Upper lobe of right lung (tissue), 1 donor: ENCODE measurements at regions not wholly inside any gene's neighbourhood (a gene's known extent, or its start where the extent isn't known, plus 50 kb on each side); places are given as distances from the start of the nearest gene placed in this dataset.

Source experiments
- ATAC-seq: fragments of 200-7000 bp; cut with Tn5 transposase; one replicate; pipeline ENCODE4 v1.9.1; 2020; ENCODE audit warnings: mild to moderate bottlenecking, moderate library complexity
- DNase-seq: peaks from one replicate; pipeline ENCODE4 v3.0.0-alpha.2; 2020
- H3K27ac ChIP-seq: fragments of 200-600 bp; one replicate; pipeline ENCODE4 v1.8.0; 2022
- H3K27me3 ChIP-seq: fragments of 200-600 bp; one replicate; pipeline ENCODE4 v1.8.0; 2022; ENCODE audit warnings: mild to moderate bottlenecking
- H3K36me3 ChIP-seq: fragments of 200-600 bp; one replicate; pipeline ENCODE4 v1.8.0; 2022
- H3K4me1 ChIP-seq: fragments of 200-600 bp; one replicate; pipeline ENCODE4 v1.8.0; 2022
- H3K4me3 ChIP-seq: fragments of 200-600 bp; one replicate; pipeline ENCODE4 v1.8.0; 2022; ENCODE audit warnings: mild to moderate bottlenecking
- H3K9me3 ChIP-seq: fragments of 200-600 bp; one replicate; pipeline ENCODE4 v1.8.0; 2022
- intact Hi-C: fragments of 100-400 bp; cut with DNase I; formaldehyde crosslinking; loops from one replicate; pipeline ENCODE4 v1.11.0; 2022
- TF ChIP-seq, protein P1 (sequence below): fragments of 200-600 bp; IDR thresholded peaks from one replicate; pipeline ENCODE4 v1.8.0; 2022; ENCODE audit warnings: antibody characterized with exemption
- donor health status: DM: no; HTN: yes; CAD: no; lungs with severe emphysema.

DNA sequence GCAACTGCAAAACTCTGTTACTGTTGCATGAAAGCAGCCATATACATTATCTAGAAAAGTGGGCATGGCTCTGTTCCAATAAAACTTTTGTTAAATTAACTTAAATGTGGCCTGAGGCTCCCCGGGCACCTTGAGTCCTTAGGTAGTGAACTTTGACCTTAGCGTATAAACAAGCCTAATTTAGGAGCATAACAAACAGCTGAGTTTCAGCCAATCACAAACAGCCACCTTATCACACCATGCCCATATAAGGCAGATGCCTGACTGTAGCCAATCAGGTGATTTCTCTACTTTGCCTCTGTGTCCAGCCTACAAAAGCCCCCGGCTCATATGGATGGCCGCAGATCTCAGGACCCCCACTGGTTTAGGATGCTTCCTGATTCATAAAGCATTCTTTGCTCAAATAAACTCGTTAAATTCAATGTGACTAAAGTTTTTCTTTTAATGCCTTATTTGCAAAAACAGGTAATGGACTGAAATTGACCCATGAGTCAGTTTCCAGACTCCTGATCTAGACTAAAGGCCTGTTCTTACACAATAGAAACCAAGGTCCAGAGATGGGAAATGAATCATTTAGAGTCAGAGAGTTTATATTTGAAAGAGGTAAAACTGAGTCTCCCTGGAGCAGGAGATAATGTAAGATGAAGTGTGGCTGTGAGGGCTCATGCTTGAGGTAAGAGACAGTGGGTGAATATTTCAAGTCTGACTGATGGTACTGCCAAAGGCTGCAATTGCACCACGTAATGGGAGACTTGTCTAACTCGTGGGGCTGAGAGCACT, 130.2 kb downstream of the FGF9 start:
- H3K4me3 ChIP-seq = no peak overlapping the region
- H3K4me1 ChIP-seq = no peaks in the 10 kb centered on the region
- TF ChIP-seq, protein P1, sequence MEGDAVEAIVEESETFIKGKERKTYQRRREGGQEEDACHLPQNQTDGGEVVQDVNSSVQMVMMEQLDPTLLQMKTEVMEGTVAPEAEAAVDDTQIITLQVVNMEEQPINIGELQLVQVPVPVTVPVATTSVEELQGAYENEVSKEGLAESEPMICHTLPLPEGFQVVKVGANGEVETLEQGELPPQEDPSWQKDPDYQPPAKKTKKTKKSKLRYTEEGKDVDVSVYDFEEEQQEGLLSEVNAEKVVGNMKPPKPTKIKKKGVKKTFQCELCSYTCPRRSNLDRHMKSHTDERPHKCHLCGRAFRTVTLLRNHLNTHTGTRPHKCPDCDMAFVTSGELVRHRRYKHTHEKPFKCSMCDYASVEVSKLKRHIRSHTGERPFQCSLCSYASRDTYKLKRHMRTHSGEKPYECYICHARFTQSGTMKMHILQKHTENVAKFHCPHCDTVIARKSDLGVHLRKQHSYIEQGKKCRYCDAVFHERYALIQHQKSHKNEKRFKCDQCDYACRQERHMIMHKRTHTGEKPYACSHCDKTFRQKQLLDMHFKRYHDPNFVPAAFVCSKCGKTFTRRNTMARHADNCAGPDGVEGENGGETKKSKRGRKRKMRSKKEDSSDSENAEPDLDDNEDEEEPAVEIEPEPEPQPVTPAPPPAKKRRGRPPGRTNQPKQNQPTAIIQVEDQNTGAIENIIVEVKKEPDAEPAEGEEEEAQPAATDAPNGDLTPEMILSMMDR = no peak
- ATAC-seq = no peak
- no peaks in the 10 kb centered on the region for H3K27me3 ChIP-seq
- no peaks in the 10 kb centered on the region for H3K9me3 ChIP-seq
- H3K27ac ChIP-seq = no peak overlapping the region
- H3K36me3 ChIP-seq = no peaks in the 10 kb centered on the region
- no peak for DNase-seq
- intact Hi-C loops = no loop called here

DNA sequence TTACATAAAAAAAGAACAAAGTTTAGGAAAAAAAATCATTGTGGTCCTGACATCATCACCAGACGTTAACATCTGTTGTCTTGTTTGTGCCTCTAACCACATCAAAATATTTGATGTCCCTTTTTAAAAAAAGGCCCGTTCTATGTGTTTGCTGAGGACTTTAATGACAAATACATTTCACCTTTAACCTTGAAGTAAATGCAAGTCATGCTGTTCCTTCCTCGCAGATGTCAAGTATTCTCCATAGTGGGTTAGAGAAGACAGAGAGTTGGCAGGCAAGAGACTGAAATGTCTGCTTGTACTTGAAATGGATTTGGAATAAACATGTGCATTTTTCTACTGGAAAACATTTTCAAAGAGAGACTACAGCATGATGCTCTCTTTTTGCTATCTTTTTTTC, 134.9 kb downstream of the FGF9 start:
- intact Hi-C loops = no loop called here
- TF ChIP-seq, protein P1 = no peak

DNA sequence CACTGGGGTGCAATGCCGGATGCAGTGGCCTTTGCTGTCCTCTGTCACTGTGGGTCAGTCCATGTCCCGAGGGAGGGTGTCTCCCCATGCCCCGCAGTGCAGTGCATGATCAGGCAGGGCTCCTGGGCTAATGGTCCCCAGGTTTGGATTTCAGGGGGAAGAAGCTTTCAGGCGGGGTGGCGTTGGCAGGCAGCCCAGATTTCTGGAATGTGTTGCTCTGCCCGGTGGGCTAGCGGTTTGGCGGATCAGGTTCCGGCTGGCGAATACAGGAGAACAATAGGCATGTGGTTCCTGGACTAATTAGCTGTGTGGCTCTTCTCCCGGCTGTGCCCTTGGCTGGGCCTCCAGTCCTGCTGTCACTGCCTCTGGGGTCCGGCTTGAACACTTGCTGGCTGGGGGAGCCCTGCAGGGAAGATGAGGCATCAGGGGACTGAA, 141.3 kb downstream of the FGF9 start:
- intact Hi-C loops = no loop called here
- TF ChIP-seq, protein P1 = no peak
- DNase-seq (no peak), ATAC-seq (no peak)
- H3K27ac ChIP-seq = no peak overlapping the region
- H3K9me3 ChIP-seq = no peaks in the 10 kb centered on the region
- H3K4me3 ChIP-seq = no peak overlapping the region
- H3K36me3 ChIP-seq = no peaks in the 10 kb centered on the region
- H3K27me3 ChIP-seq = no peaks in the 10 kb centered on the region
- H3K4me1 ChIP-seq = no peaks in the 10 kb centered on the region

More for the DNA sequence above, 134.9 kb downstream of the FGF9 start:
- no peaks in the 10 kb centered on the region for H3K4me1 ChIP-seq
- DNase-seq (no peak), ATAC-seq (no peak)
- no peaks in the 10 kb centered on the region for H3K27me3 ChIP-seq
- no peaks in the 10 kb centered on the region for H3K36me3 ChIP-seq
- no peak overlapping the region for H3K27ac ChIP-seq
- H3K9me3 ChIP-seq = no peaks in the 10 kb centered on the region
- no peak overlapping the region for H3K4me3 ChIP-seq

GRCh38 chr13:21813110-21813509, 142.2 kb downstream of the FGF9 start:
- TF ChIP-seq, protein P1 = no peak
- no peaks in the 10 kb centered on the region for H3K4me1 ChIP-seq
- DNase-seq (no peak), ATAC-seq (no peak)
- H3K9me3 ChIP-seq = no peaks in the 10 kb centered on the region
- no peak overlapping the region for H3K4me3 ChIP-seq
- no peak overlapping the region for H3K27ac ChIP-seq
- H3K36me3 ChIP-seq = no peaks in the 10 kb centered on the region
- intact Hi-C loops = no loop called here
- no peaks in the 10 kb centered on the region for H3K27me3 ChIP-seq

- no peak for ATAC-seq
- no peak for DNase-seq
- no peaks in the 10 kb centered on the region for H3K27me3 ChIP-seq
- TF ChIP-seq, protein P1 = no peak
- no peaks in the 10 kb centered on the region for H3K9me3 ChIP-seq
- no peak overlapping the region for H3K27ac ChIP-seq
- no peaks in the 10 kb centered on the region for H3K36me3 ChIP-seq
- H3K4me3 ChIP-seq = no peak overlapping the region
- no peaks in the 10 kb centered on the region for H3K4me1 ChIP-seq
- intact Hi-C loops = no loop called here
Measured at GRCh38 chr13:21813844-21814243, 143.0 kb downstream of the FGF9 start.
